MCF 10A (cell line): ENCODE measurements at regions not wholly inside any gene's neighbourhood (a gene's known extent, or its start where the extent isn't known, plus 50 kb on each side); places are given as distances from the start of the nearest gene placed in this dataset.

ENCODE experiments used
- BruUV-seq: library from RNA; stranded (reverse); fragments of 400-500 nt; replicated peaks from 2 replicates; lab custom pipeline; 2021; lab: Mats Ljungman, UMichigan
- CTCF ChIA-PET: fragments of 300-600 bp; sonication (Branson Sonifier 250); formaldehyde crosslinking; extraction: SDS; loops from one replicate; lab custom pipeline; 2021; ENCODE audit warnings: antibody characterized with exemption, inconsistent platforms; lab: Yijun Ruan, JAX
- POLR2A ChIA-PET: fragments of 300-600, 350-650 bp; sonication (Branson Sonifier 250); formaldehyde crosslinking; extraction: SDS; loops from one replicate; lab custom pipeline; 2020; ENCODE audit warnings: antibody characterized with exemption, inconsistent platforms; lab: Yijun Ruan, JAX
- DNase-seq: peaks from one replicate; pipeline ENCODE4 v3.0.0-alpha.2; 2018; ENCODE audit not compliant: unreplicated experiment
- H3K27ac Mint-ChIP-seq: one replicate; pipeline ENCODE4 v1.8.0; 2022; ENCODE audit warnings: mild to moderate bottlenecking, low read depth, mixed read lengths; ENCODE audit not compliant: unreplicated experiment
- H3K27me3 Mint-ChIP-seq: one replicate; pipeline ENCODE4 v1.8.0; 2022; ENCODE audit warnings: mixed read lengths; ENCODE audit not compliant: insufficient read depth, unreplicated experiment
- H3K36me3 Mint-ChIP-seq: one replicate; pipeline ENCODE4 v1.8.0; 2022; ENCODE audit warnings: mild to moderate bottlenecking, moderate library complexity, mixed read lengths; ENCODE audit not compliant: insufficient read depth, unreplicated experiment
- H3K4me1 Mint-ChIP-seq: one replicate; pipeline ENCODE4 v1.8.0; 2022; ENCODE audit warnings: mixed read lengths; ENCODE audit not compliant: insufficient read depth, unreplicated experiment
- H3K4me3 Mint-ChIP-seq: one replicate; pipeline ENCODE4 v1.8.0; 2022; ENCODE audit warnings: mild to moderate bottlenecking, moderate library complexity, mixed read lengths; ENCODE audit not compliant: unreplicated experiment
- H3K9me3 Mint-ChIP-seq: one replicate; pipeline ENCODE4 v1.8.0; 2022; ENCODE audit warnings: mixed read lengths; ENCODE audit not compliant: unreplicated experiment
- intact Hi-C: fragments of 100-400 bp; cut with micrococcal nuclease; formaldehyde crosslinking; loops from 2 replicates; pipeline ENCODE4 v1.14.1; 2022
- TF ChIP-seq, protein P1 (sequence below): fragments of 200-600 bp; IDR thresholded peaks from one replicate; pipeline ENCODE4 v1.8.0; 2022; ENCODE audit warnings: antibody characterized with exemption, mild to moderate bottlenecking; ENCODE audit not compliant: unreplicated experiment

- CTCF ChIA-PET, result no interaction called here
- Mint-ChIP-seq H3K9me3 (no peaks in the 10 kb centered on the region), H3K4me1 (peaks cover 11% of the 10 kb centered on the region), H3K27ac (no peak overlapping the region), H3K4me3 (no peak overlapping the region), H3K27me3 (no peaks in the 10 kb centered on the region), H3K36me3 (no peaks in the 10 kb centered on the region)
- BruUV-seq, result no TSS peak
- TF ChIP-seq, protein P1, sequence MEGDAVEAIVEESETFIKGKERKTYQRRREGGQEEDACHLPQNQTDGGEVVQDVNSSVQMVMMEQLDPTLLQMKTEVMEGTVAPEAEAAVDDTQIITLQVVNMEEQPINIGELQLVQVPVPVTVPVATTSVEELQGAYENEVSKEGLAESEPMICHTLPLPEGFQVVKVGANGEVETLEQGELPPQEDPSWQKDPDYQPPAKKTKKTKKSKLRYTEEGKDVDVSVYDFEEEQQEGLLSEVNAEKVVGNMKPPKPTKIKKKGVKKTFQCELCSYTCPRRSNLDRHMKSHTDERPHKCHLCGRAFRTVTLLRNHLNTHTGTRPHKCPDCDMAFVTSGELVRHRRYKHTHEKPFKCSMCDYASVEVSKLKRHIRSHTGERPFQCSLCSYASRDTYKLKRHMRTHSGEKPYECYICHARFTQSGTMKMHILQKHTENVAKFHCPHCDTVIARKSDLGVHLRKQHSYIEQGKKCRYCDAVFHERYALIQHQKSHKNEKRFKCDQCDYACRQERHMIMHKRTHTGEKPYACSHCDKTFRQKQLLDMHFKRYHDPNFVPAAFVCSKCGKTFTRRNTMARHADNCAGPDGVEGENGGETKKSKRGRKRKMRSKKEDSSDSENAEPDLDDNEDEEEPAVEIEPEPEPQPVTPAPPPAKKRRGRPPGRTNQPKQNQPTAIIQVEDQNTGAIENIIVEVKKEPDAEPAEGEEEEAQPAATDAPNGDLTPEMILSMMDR, result no peak
- POLR2A ChIA-PET, result interaction anchor here (0.7 to 1.2 kb wide), 3 partner anchors 9 to 25 kb away, joined by 3 read pairs; no protein-coding TSS in a partner anchor
- DNase-seq, result no peak
- intact Hi-C loops, result no loop called here
Measured at GRCh38 chr10:3429676-3430075, 257.1 kb upstream of the PITRM1 start.

- Mint-ChIP-seq H3K36me3 (no peaks in the 10 kb centered on the region), H3K27ac (no peak overlapping the region), H3K9me3 (no peaks in the 10 kb centered on the region), H3K4me1 (peaks cover 11% of the 10 kb centered on the region), H3K27me3 (no peaks in the 10 kb centered on the region), H3K4me3 (no peak overlapping the region)
- TF ChIP-seq, protein P1, result no peak
- intact Hi-C loops, result no loop called here
- no peak for DNase-seq
- BruUV-seq, result no TSS peak
- CTCF ChIA-PET, result no interaction called here
- POLR2A ChIA-PET, result no interaction called here
Measured at GRCh38 chr10:3428826-3429225, 256.2 kb upstream of the PITRM1 start.

DNA sequence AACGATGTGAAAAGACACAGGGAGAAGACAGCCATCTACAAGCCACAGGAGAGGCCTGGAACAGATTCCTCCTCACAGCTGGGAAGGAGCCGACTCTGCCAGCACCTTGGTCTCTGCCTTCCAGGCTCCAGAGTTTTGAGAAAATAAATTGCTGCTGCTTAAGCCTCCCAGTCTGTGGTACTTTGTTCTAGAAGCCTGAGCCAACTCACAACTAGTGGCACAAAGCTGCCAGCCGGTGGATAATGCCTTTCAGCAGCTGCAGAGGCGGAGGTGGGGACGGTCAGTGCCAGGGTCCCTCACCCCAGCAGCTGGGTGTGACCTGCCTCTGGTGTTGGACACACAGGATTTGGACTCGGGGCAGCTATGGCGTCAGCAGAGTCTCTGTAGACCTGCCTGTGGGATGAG lies 255.4 kb upstream of the PITRM1 start:
- Mint-ChIP-seq H3K27me3 (no peaks in the 10 kb centered on the region), H3K4me3 (no peak overlapping the region), H3K4me1 (peaks cover 11% of the 10 kb centered on the region), H3K27ac (no peak overlapping the region), H3K9me3 (no peaks in the 10 kb centered on the region), H3K36me3 (no peaks in the 10 kb centered on the region)
- BruUV-seq, result no TSS peak
- ChIA-PET POLR2A (no interaction called here), CTCF (no interaction called here)
- no peak for DNase-seq
- intact Hi-C loops, result no loop called here
- TF ChIP-seq, protein P1, result no peak

DNA sequence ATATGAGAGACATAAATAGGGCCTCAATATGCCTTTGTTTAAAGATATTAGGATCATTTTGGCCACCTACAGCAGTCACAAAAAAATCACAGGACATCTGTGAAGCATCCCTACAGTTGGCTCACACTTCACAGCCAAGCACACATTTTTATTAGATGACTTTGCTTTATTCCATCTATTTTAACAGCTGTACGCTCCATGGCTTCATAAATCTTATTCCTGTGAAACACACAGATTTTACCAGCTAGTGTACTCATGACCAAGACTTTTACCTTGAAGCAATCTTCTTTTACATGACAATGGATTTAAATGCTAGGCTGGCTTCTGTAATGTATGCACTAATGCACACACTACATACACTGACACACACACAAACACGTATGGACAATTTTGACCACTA lies 254.8 kb upstream of the PITRM1 start:
- ChIA-PET CTCF (interaction anchor here (0.6 kb wide), 1 partner anchor 83 kb away, joined by 3 read pairs; no protein-coding TSS in a partner anchor), POLR2A (no interaction called here)
- H3K9me3 Mint-ChIP-seq, result no peaks in the 10 kb centered on the region
- no peaks in the 10 kb centered on the region for H3K27me3 Mint-ChIP-seq
- H3K36me3 Mint-ChIP-seq, result no peaks in the 10 kb centered on the region
- H3K27ac Mint-ChIP-seq, result no peak overlapping the region
- no peak overlapping the region for H3K4me3 Mint-ChIP-seq
- no TSS peak for BruUV-seq
- TF ChIP-seq, protein P1, result no peak
- DNase-seq, result no peak
- H3K4me1 Mint-ChIP-seq, result peaks cover 11% of the 10 kb centered on the region
- intact Hi-C loops, result no loop called here
